Activated CD4-positive, alpha-beta T cell treated with anti-CD3 and anti-CD28 coated beads for 36 hours (primary cell): ENCODE measurements at regions not wholly inside any gene's neighbourhood (a gene's known extent, or its start where the extent isn't known, plus 50 kb on each side); places are given as distances from the start of the nearest gene placed in this dataset.
"Not testable (repeated sequence)": the region's sequence is repeated elsewhere in the genome, so short reads cannot be mapped to it uniquely, and the experiment has no call there.

ENCODE experiments used
- ATAC-seq: fragments of 200-7000 bp; cut with Tn5 transposase; one replicate; pipeline ENCODE4 v1.10.0; 2021; ENCODE audit warnings: mild to moderate bottlenecking, moderate library complexity
- CTCF ChIA-PET: fragments of 350-600 bp; sonication (Branson Sonifier 250); formaldehyde crosslinking; loops from one replicate; lab custom pipeline; 2021; ENCODE audit warnings: antibody characterized with exemption; lab: Charles Lee
- POLR2A ChIA-PET: fragments of 350-600 bp; sonication (Branson Sonifier 250); formaldehyde crosslinking; loops from one replicate; lab custom pipeline; 2021; ENCODE audit warnings: antibody characterized with exemption, inconsistent platforms; lab: Charles Lee
- DNase-seq: peaks from one replicate; pipeline ENCODE4 v3.0.0-alpha.2; 2020
- H3K27ac Mint-ChIP-seq: one replicate; pipeline ENCODE4 v1.8.0; 2021; ENCODE audit warnings: mixed read lengths
- H3K27me3 Mint-ChIP-seq: one replicate; pipeline ENCODE4 v1.8.0; 2021; ENCODE audit warnings: mixed read lengths
- H3K36me3 Mint-ChIP-seq: one replicate; pipeline ENCODE4 v1.8.0; 2021; ENCODE audit warnings: low read depth, mixed read lengths
- H3K4me1 Mint-ChIP-seq: one replicate; pipeline ENCODE4 v1.8.0; 2021; ENCODE audit warnings: mixed read lengths
- H3K4me3 Mint-ChIP-seq: one replicate; pipeline ENCODE4 v1.8.0; 2021; ENCODE audit warnings: mild to moderate bottlenecking, moderate library complexity, mixed read lengths
- H3K9me3 Mint-ChIP-seq: one replicate; pipeline ENCODE4 v1.8.0; 2021; ENCODE audit warnings: low read depth, mixed read lengths
- intact Hi-C, 2 experiments: fragments of 100-400 bp; cut with DNase I in 1 of 2; cut with micrococcal nuclease in 1 of 2; formaldehyde crosslinking; loops; one replicate each; pipeline versions ENCODE4 v1.14.2 to v1.15.1; 2022 to 2024; cut with DNase I, micrococcal nuclease

DNA sequence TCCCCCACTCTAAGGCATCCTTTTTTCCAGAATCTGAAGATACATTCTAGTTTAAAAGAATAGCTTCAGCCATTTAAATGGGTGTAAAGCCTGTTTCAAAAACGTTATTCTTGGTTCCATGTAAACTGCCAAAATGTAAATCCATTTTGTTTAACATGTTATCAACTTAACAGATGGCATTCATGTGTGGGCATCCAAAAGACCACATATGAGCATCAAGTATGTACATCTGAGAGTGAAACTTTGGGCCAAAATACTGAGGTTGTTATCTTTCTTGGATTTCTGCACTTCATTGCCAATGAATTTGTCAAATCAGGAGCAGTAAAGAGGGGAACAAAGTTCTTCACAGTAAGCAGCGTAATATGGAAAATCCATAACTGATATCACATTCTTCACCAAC is 395.4 kb downstream of the ZNF804A start:
- intact Hi-C loops = no loop called here
- DNase-seq (no peak), ATAC-seq (no peak)
- POLR2A ChIA-PET = no interaction called here
- Mint-ChIP-seq H3K4me3 (no peak overlapping the region), H3K27ac (no peak overlapping the region), H3K4me1 (no peaks in the 10 kb centered on the region), H3K27me3 (no peaks in the 10 kb centered on the region), H3K36me3 (no peaks in the 10 kb centered on the region), H3K9me3 (peaks cover 3% of the 10 kb centered on the region)
- CTCF ChIA-PET = no interaction called here

- intact Hi-C loops = no loop called here
- H3K9me3 Mint-ChIP-seq = peaks cover 24% of the 10 kb centered on the region
- no peak overlapping the region for H3K27ac Mint-ChIP-seq
- H3K27me3 Mint-ChIP-seq = no peaks in the 10 kb centered on the region
- no peaks in the 10 kb centered on the region for H3K4me1 Mint-ChIP-seq
- DNase-seq (no peak), ATAC-seq (no peak)
- H3K4me3 Mint-ChIP-seq = no peak overlapping the region
- ChIA-PET POLR2A (no interaction called here), CTCF (no interaction called here)
- no peaks in the 10 kb centered on the region for H3K36me3 Mint-ChIP-seq
Measured at GRCh38 chr2:185006481-185006880, 408.2 kb downstream of the ZNF804A start.

DNA sequence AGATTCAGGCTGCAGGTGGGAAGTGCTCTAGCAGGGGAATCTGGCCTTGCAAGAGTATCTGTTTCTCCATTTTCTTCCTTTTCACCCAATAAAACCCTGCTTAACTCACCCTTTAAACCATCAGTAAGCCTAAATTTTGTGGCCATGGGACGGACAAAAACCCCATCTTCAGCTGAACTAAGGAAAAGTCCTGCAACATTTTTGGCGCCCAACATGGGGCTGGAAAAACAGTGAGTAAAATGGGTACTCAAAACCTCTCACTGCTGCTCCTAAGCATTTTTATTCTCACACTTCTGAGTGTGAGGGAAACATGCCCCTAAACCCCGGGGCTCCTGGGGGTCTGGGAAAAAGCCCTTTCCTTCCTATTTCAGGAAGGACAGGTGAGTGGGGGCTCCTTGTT is 414.3 kb downstream of the ZNF804A start:
- ChIA-PET POLR2A (no interaction called here), CTCF (no interaction called here)
- Mint-ChIP-seq H3K4me3 (no peak overlapping the region), H3K27ac (no peak overlapping the region), H3K4me1 (no peaks in the 10 kb centered on the region), H3K36me3 (no peaks in the 10 kb centered on the region), H3K27me3 (no peaks in the 10 kb centered on the region), H3K9me3 (peaks cover 34% of the 10 kb centered on the region)
- intact Hi-C loops = no loop called here
- DNase-seq (no peak), ATAC-seq (no peak)

DNA sequence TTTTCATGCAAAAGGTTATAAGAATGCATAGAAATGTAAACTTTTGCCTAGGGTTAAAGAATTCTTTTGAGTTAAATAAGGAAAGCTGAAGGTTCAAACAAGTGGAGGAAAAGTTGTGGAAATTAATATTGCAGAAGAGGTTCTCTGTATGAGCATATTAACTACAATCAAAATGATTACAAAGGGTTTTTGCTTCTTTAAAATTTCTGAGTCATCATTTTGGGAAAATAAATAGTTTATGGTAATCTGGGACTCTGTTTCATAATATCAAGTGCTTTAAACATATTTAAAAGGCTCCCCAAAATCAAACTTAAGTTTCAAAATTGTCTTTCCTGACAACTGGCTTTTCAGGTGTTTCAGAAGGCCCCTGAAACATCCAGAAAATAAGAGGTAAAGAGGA is 415.7 kb downstream of the ZNF804A start:
- no peak for DNase-seq
- no peak for ATAC-seq
- intact Hi-C loops = no loop called here
- no peaks in the 10 kb centered on the region for H3K27me3 Mint-ChIP-seq
- POLR2A ChIA-PET = no interaction called here
- H3K9me3 Mint-ChIP-seq = peaks cover 30% of the 10 kb centered on the region
- H3K4me3 Mint-ChIP-seq = no peak overlapping the region
- no peaks in the 10 kb centered on the region for H3K36me3 Mint-ChIP-seq
- H3K27ac Mint-ChIP-seq = no peak overlapping the region
- no peaks in the 10 kb centered on the region for H3K4me1 Mint-ChIP-seq
- CTCF ChIA-PET = interaction anchor here (0.6 kb wide), 1 partner anchor 260 kb away, joined by 3 read pairs; no protein-coding TSS in a partner anchor

DNA sequence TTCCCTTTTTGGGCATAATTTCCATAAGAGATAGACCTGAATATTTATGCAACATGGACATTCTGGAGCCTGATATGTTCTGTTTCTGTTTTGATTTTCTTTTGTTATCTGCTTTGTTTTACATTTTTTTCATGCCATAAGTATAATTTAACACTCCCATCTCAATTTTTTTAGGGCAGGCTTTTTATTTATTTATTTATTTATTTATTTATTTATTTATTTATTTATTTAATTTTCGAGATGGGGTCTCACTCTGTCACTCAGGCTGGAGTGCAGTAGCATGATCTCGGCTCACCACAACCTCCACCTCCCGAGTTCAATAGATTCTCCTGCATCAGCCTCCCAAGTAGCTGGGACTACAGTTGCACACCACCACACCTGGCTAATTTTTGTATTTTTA is 427.6 kb downstream of the ZNF804A start:
- CTCF ChIA-PET, DNase-seq, H3K36me3 Mint-ChIP-seq, H3K27me3 Mint-ChIP-seq, H3K4me3 Mint-ChIP-seq, intact Hi-C loops, H3K4me1 Mint-ChIP-seq, POLR2A ChIA-PET, ATAC-seq, H3K27ac Mint-ChIP-seq: not testable (repeated sequence)
- peaks cover 16% of the 10 kb centered on the region for H3K9me3 Mint-ChIP-seq

- Mint-ChIP-seq H3K9me3 (peaks cover 12% of the 10 kb centered on the region), H3K4me3 (no peak overlapping the region), H3K27me3 (no peaks in the 10 kb centered on the region), H3K27ac (no peak overlapping the region), H3K4me1 (no peaks in the 10 kb centered on the region), H3K36me3 (peaks cover 2% of the 10 kb centered on the region)
- POLR2A ChIA-PET = no interaction called here
- intact Hi-C loops = no loop called here
- DNase-seq (no peak), ATAC-seq (no peak)
- CTCF ChIA-PET = no interaction called here
Measured at GRCh38 chr2:185035906-185036305, 437.6 kb downstream of the ZNF804A start.

DNA sequence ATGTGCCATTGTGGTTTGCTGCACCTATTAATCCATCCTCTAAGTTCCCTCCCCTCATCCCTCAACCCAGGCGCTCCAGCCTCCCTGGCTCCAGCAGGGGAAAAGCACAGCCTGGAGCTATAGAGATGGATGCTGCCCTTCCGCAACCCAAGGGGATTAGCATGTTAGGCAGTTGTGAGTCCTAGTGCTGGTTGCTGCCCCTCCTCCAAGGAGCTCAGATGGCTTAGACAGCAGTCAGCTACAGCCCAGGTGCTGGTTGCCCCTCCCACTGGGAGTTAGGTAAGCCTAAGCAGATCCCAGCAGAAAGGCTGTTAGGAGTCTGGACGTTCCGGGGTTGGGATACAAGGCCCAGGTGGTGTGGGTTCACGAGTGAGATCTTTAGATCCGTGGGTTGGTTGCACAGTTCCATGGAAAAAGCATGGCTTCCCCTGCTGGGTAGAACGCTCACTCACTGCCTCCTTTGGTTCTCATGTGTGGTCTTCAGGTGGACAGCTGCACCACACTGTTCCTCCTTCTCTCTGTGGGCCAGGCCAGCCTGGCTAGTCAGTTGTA is 446.1 kb downstream of the ZNF804A start:
- intact Hi-C loops = no loop called here
- POLR2A ChIA-PET = no interaction called here
- no peak for ATAC-seq
- Mint-ChIP-seq H3K27ac (no peak overlapping the region), H3K4me3 (no peak overlapping the region), H3K27me3 (no peaks in the 10 kb centered on the region), H3K4me1 (no peaks in the 10 kb centered on the region), H3K9me3 (peaks cover 14% of the 10 kb centered on the region), H3K36me3 (peaks cover 2% of the 10 kb centered on the region)
- DNase-seq = no peak
- CTCF ChIA-PET = interaction anchor here (0.6 kb wide), 1 partner anchor 49 kb away, joined by 4 read pairs; no protein-coding TSS in a partner anchor

- Mint-ChIP-seq H3K27ac (no peak overlapping the region), H3K27me3 (no peaks in the 10 kb centered on the region), H3K36me3 (no peaks in the 10 kb centered on the region), H3K4me1 (no peaks in the 10 kb centered on the region), H3K4me3 (no peak overlapping the region), H3K9me3 (peaks cover 7% of the 10 kb centered on the region)
- no peak for DNase-seq
- no peak for ATAC-seq
- POLR2A ChIA-PET = no interaction called here
- CTCF ChIA-PET = no interaction called here
- intact Hi-C loops = no loop called here
Measured at GRCh38 chr2:185050804-185051203, 452.5 kb downstream of the ZNF804A start.

- ChIA-PET CTCF (no interaction called here), POLR2A (no interaction called here)
- Mint-ChIP-seq H3K27ac (no peak overlapping the region), H3K36me3 (no peaks in the 10 kb centered on the region), H3K4me1 (no peaks in the 10 kb centered on the region), H3K27me3 (no peaks in the 10 kb centered on the region), H3K9me3 (peaks cover 2% of the 10 kb centered on the region), H3K4me3 (no peak overlapping the region)
- DNase-seq = no peak
- ATAC-seq = no peak
- intact Hi-C loops = no loop called here
Measured at GRCh38 chr2:185063761-185064160, 465.4 kb downstream of the ZNF804A start.

DNA sequence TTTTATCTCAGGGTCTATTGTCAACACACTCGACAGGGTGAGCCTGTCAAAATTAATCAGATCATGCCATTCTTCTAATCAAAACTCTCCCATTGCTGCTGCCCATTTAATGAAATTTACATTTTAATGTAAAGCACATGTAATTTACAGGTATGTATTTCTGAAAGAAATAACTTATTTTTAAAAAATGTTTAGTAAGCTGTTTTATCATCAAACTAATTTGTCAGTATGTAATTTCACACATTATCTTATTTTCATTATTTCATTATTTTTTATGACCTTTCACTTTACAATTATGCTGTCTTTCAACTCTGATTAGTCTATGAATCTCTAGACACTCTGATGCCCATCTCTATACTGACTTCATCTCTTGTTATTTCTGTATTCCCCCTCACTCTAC is 467.8 kb downstream of the ZNF804A start:
- ATAC-seq = no peak
- peaks cover 4% of the 10 kb centered on the region for H3K9me3 Mint-ChIP-seq
- H3K36me3 Mint-ChIP-seq = no peaks in the 10 kb centered on the region
- no peak for DNase-seq
- H3K27me3 Mint-ChIP-seq = no peaks in the 10 kb centered on the region
- H3K4me3 Mint-ChIP-seq = no peak overlapping the region
- H3K27ac Mint-ChIP-seq = no peak overlapping the region
- H3K4me1 Mint-ChIP-seq = no peaks in the 10 kb centered on the region
- POLR2A ChIA-PET = no interaction called here
- intact Hi-C loops = no loop called here
- CTCF ChIA-PET = no interaction called here

DNA sequence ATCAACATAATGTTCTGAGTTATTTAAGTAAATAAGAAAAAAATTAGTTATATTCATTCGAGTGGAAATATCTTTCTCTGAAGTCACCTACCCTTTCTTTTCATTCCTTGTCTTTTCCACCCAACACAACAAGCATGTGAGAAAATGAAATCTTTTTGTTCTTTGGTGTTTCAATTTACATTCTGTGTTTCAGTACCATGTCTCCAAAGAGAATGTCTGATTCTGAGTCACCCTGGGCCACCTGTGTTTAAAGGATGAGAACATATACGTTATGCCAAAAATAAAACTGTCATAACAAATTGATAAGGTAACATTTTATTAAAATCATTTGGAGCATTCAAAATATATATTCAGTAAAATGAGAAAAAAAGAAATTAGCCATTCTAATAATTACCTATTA is 470.8 kb downstream of the ZNF804A start:
- no peaks in the 10 kb centered on the region for H3K27me3 Mint-ChIP-seq

DNA sequence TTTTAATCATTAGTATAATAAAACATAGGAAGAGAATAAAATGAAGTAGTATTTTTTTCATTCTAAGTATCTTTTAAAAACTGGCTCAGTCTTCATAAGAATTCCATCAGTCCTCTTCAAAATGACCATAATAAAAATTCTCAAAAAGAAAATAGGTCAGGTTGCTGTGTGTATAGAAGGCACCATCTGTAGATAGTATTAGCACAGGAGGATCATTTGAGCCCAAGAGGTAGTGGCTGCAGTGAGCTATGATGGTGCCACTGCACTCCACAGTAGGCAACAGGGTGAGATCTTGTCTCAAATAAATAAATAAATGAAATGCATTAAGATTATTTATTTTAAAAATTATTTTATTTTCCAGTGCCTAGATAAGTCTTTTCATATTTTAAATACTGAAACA is 475.8 kb downstream of the ZNF804A start:
- ATAC-seq = no peak
- Mint-ChIP-seq H3K9me3 (peaks cover 3% of the 10 kb centered on the region), H3K36me3 (no peaks in the 10 kb centered on the region), H3K4me1 (no peaks in the 10 kb centered on the region), H3K27me3 (no peaks in the 10 kb centered on the region), H3K27ac (no peak overlapping the region), H3K4me3 (no peak overlapping the region)
- POLR2A ChIA-PET = no interaction called here
- DNase-seq = no peak
- CTCF ChIA-PET = no interaction called here
- intact Hi-C loops = no loop called here

More for the DNA sequence above, 470.8 kb downstream of the ZNF804A start:
- Mint-ChIP-seq H3K27ac (no peak overlapping the region), H3K4me1 (no peaks in the 10 kb centered on the region), H3K36me3 (no peaks in the 10 kb centered on the region), H3K9me3 (peaks cover 1% of the 10 kb centered on the region), H3K4me3 (no peak overlapping the region)
- ChIA-PET POLR2A (no interaction called here), CTCF (no interaction called here)
- DNase-seq (no peak), ATAC-seq (no peak)
- intact Hi-C loops = no loop called here
